Subcutaneous abdominal adipose tissue (tissue), 5 donors: ENCODE measurements at regions not wholly inside any gene's neighbourhood (a gene's known extent, or its start where the extent isn't known, plus 50 kb on each side); places are given as distances from the start of the nearest gene placed in this dataset.
"Not testable (repeated sequence)": the region's sequence is repeated elsewhere in the genome, so short reads cannot be mapped to it uniquely, and the experiment has no call there.

Experiments
- H3K27ac ChIP-seq: one replicate; pipeline ENCODE4 v1.7.0; 2013; ENCODE audit warnings: low read depth, mild to moderate bottlenecking, inconsistent platforms, low read length, moderate library complexity
- H3K27me3 ChIP-seq, 5 donors: one replicate each; pipeline ENCODE4 v1.7.0; 2013; ENCODE audit warnings: low read length in 5 of 5, inconsistent platforms in 1 of 5; ENCODE audit not compliant: control insufficient read depth in 5 of 5, insufficient read depth in 4 of 5
- H3K36me3 ChIP-seq, 5 donors: one replicate each; pipeline ENCODE4 v1.7.0; 2013; ENCODE audit warnings: low read length in 5 of 5; ENCODE audit not compliant: control insufficient read depth in 5 of 5, insufficient read depth in 5 of 5
- H3K4me1 ChIP-seq, 5 donors: one replicate each; pipeline ENCODE4 v1.7.0; 2013; ENCODE audit warnings: low read length in 5 of 5, mild to moderate bottlenecking in 3 of 5, moderate library complexity in 1 of 5; ENCODE audit not compliant: control insufficient read depth in 5 of 5, insufficient read depth in 5 of 5
- H3K4me3 ChIP-seq, 5 donors: one replicate each; pipeline ENCODE4 v1.7.0; 2013; ENCODE audit warnings: low read length in 5 of 5, low read depth in 1 of 5
- H3K9ac ChIP-seq, 5 donors: one replicate each; pipeline ENCODE4 v1.7.0; 2013; ENCODE audit warnings: low read length in 5 of 5, mild to moderate bottlenecking in 4 of 5, moderate library complexity in 3 of 5
- H3K9me3 ChIP-seq, 5 donors: one replicate each; pipeline ENCODE4 v1.7.0; 2013; ENCODE audit warnings: low read length in 5 of 5; ENCODE audit not compliant: control insufficient read depth in 5 of 5
- donor health status: healthy.
- donor health status: healthy.
- donor health status: healthy.
- donor health status: healthy.
- donor health status: healthy.

GRCh38 chr22:22957090-22957489 is 69.5 kb downstream of the IGLL5 start:
- Histone ChIP-seq H3K27ac (no peak overlapping the region), H3K9me3 (peaks cover 0 to 7% (median 0%) of the 10 kb centered on the region in 5 donors), H3K4me1 (peaks cover 0 to 26% (median 0%) of the 10 kb centered on the region in 5 donors), H3K27me3 (peaks cover 3 to 25% (median 12%) of the 10 kb centered on the region in 5 donors), H3K36me3 (no peaks in the 10 kb centered on the region), H3K9ac (no peak overlapping the region), H3K4me3 (no peak overlapping the region)

- no peak overlapping the region for H3K4me3 ChIP-seq
- H3K4me1 ChIP-seq, result peaks cover 0 to 26% (median 0%) of the 10 kb centered on the region in 5 donors
- no peak overlapping the region for H3K9ac ChIP-seq
- no peaks in the 10 kb centered on the region for H3K36me3 ChIP-seq
- peaks cover 0 to 9% (median 0%) of the 10 kb centered on the region in 5 donors for H3K9me3 ChIP-seq
- H3K27me3 ChIP-seq, result peaks cover 0 to 16% (median 6%) of the 10 kb centered on the region in 5 donors
- H3K27ac ChIP-seq, result no peak overlapping the region
These were observed 71.0 kb downstream of the IGLL5 start for GRCh38 chr22:22958621-22959020.

GRCh38 chr22:22959147-22959827 is 71.7 kb downstream of the IGLL5 start:
- Histone ChIP-seq H3K4me1 (peaks cover 0 to 26% (median 0%) of the 10 kb centered on the region in 5 donors), H3K36me3 (no peaks in the 10 kb centered on the region), H3K9me3 (peaks cover 0 to 11% (median 0%) of the 10 kb centered on the region in 5 donors)

GRCh38 chr22:22960307-22960706 is 72.7 kb downstream of the IGLL5 start:
- H3K4me1 ChIP-seq, result peaks cover 0 to 26% (median 0%) of the 10 kb centered on the region in 5 donors
- peaks cover 0 to 17% (median 0%) of the 10 kb centered on the region in 5 donors for H3K9me3 ChIP-seq
- peak overlapping the region; percentile 74 for H3K27ac ChIP-seq
- no peak overlapping the region for H3K4me3 ChIP-seq
- no peak overlapping the region for H3K9ac ChIP-seq
- H3K36me3 ChIP-seq, result no peaks in the 10 kb centered on the region
- H3K27me3 ChIP-seq, result peaks cover 0 to 8% (median 0%) of the 10 kb centered on the region in 5 donors

More at GRCh38 chr22:22959147-22959827, 71.7 kb downstream of the IGLL5 start:
- Histone ChIP-seq H3K27ac (peak overlapping the region; percentile 45), H3K27me3 (peaks cover 0 to 11% (median 4%) of the 10 kb centered on the region in 5 donors), H3K4me3 (no peak overlapping the region), H3K9ac (no peak overlapping the region)

GRCh38 chr22:22961574-22961973 is 74.0 kb downstream of the IGLL5 start:
- Histone ChIP-seq H3K27ac (peak overlapping the region; percentile 74), H3K9me3 (peaks cover 0 to 17% (median 0%) of the 10 kb centered on the region in 5 donors), H3K4me3 (no peak overlapping the region)

GRCh38 chr22:22968366-22968765 is 80.8 kb downstream of the IGLL5 start:
- Histone ChIP-seq H3K9me3 (peaks cover 0 to 8% (median 0%) of the 10 kb centered on the region in 5 donors), H3K27me3 (peaks cover 0 to 4% (median 2%) of the 10 kb centered on the region in 5 donors), H3K4me3 (no peak overlapping the region), H3K36me3 (no peaks in the 10 kb centered on the region), H3K9ac (no peak overlapping the region), H3K27ac (no peak overlapping the region), H3K4me1 (no peaks in the 10 kb centered on the region)

More at GRCh38 chr22:22961574-22961973, 74.0 kb downstream of the IGLL5 start:
- Histone ChIP-seq H3K9ac (no peak overlapping the region), H3K27me3 (peaks cover 0 to 8% (median 0%) of the 10 kb centered on the region in 5 donors), H3K36me3 (no peaks in the 10 kb centered on the region), H3K4me1 (peaks cover 0 to 23% (median 0%) of the 10 kb centered on the region in 5 donors)

- not testable (repeated sequence) for H3K36me3 ChIP-seq, H3K27ac ChIP-seq, H3K4me1 ChIP-seq, H3K27me3 ChIP-seq, H3K9me3 ChIP-seq, H3K9ac ChIP-seq, H3K4me3 ChIP-seq
These were observed 85.0 kb downstream of the IGLL5 start for GRCh38 chr22:22972605-22973004.

- no peak overlapping the region for H3K4me3 ChIP-seq
- peaks cover 0 to 7% (median 6%) of the 10 kb centered on the region in 5 donors for H3K27me3 ChIP-seq
- H3K36me3 ChIP-seq, result no peaks in the 10 kb centered on the region
- peaks cover 0 to 5% (median 0%) of the 10 kb centered on the region in 5 donors for H3K4me1 ChIP-seq
- no peak overlapping the region for H3K27ac ChIP-seq
- no peaks in the 10 kb centered on the region for H3K9me3 ChIP-seq
- no peak overlapping the region for H3K9ac ChIP-seq
These were observed 85.7 kb downstream of the IGLL5 start for GRCh38 chr22:22973336-22973735.

- Histone ChIP-seq H3K4me1 (peaks cover 0 to 5% (median 0%) of the 10 kb centered on the region in 5 donors), H3K9me3 (peaks cover 0 to 4% (median 4%) of the 10 kb centered on the region in 5 donors), H3K36me3 (no peaks in the 10 kb centered on the region), H3K4me3 (no peak overlapping the region), H3K27me3 (peaks cover 0 to 6% (median 5%) of the 10 kb centered on the region in 5 donors), H3K27ac (no peak overlapping the region), H3K9ac (no peak overlapping the region)
These were observed 86.5 kb downstream of the IGLL5 start for GRCh38 chr22:22974156-22974555.

GRCh38 chr22:22974795-22975580 is 87.4 kb downstream of the IGLL5 start:
- Histone ChIP-seq H3K4me3 (no peak overlapping the region), H3K27me3 (peaks cover 0 to 6% (median 5%) of the 10 kb centered on the region in 5 donors), H3K4me1 (peaks cover 0 to 5% (median 0%) of the 10 kb centered on the region in 5 donors), H3K9ac (no peak overlapping the region), H3K36me3 (no peaks in the 10 kb centered on the region), H3K9me3 (peaks cover 0 to 13% (median 10%) of the 10 kb centered on the region in 5 donors), H3K27ac (no peak overlapping the region)
